ENCODE measurements at regions not wholly inside any gene's neighbourhood (a gene's known extent, or its start where the extent isn't known, plus 50 kb on each side); places are given as distances from the start of the nearest gene placed in this dataset.

DNA sequence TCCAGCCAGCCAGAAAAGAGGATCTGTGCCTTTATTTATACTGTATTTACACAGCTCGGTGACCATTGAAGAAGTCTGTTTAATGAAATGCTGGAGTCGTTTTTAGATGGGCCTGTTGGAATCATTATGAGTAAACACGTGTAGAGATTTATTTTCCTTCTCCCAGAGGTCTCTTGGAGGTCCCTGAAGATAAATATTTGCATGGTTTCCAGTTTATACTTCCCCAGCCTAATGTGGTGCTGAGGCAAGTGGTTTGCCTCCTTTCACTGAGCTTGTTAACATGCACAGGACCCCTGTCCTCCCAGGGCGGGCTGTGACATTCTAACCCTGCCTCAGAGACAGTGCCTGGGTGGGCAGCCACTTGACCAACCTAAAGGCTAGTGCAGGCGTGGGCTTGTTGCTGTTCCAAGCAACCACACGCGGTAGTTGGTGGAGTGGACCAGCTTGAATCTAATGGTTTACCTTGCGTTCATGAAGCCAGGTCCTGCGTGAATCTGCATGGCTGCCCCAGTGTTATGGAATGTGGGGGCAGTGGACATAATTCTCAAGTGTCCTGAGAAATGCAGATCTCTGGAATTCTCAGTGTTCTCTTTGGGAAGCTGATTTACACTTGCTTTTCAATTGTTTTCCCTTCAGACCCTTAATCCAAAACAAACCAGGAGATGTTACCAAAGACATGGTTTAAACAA lies 130.2 kb upstream of the DLX2 start:
- no peak for DNase-seq

DNA sequence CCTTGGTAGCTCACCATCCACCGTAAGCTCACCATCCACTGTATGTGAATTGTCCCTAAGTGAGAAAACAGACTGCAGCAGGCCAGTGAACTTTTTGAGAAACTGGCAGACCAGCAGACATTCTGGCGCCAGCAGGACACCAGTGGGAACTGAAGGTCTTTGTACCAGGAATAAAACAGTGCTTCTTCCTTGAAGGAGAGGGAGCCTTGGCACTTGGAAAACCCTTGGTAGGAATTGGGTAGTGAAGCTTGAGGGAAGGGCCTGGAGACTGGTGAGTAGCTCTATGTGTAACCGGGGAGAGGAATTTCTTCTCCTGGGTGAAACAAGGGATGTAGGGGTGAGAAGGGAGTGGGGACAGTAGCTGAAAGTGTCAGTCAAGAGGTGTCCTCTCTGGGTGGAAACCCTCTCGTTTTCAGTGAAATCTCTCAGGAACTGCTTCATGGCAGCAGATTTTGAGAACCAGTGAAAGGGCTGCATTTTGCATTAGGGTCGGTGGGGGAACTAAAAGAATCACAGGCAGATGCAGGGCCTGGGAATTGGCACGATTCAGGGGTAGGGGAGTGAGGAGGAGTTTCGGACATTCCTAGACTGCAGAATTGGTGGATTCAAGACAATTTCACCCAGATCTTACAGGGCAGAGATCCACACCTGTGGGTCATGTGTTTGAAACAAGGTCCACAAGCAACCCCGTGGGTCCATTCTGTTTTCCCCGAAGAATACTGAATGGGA lies 131.5 kb upstream of the DLX2 start:
- DNase-seq, result no peak

DNA sequence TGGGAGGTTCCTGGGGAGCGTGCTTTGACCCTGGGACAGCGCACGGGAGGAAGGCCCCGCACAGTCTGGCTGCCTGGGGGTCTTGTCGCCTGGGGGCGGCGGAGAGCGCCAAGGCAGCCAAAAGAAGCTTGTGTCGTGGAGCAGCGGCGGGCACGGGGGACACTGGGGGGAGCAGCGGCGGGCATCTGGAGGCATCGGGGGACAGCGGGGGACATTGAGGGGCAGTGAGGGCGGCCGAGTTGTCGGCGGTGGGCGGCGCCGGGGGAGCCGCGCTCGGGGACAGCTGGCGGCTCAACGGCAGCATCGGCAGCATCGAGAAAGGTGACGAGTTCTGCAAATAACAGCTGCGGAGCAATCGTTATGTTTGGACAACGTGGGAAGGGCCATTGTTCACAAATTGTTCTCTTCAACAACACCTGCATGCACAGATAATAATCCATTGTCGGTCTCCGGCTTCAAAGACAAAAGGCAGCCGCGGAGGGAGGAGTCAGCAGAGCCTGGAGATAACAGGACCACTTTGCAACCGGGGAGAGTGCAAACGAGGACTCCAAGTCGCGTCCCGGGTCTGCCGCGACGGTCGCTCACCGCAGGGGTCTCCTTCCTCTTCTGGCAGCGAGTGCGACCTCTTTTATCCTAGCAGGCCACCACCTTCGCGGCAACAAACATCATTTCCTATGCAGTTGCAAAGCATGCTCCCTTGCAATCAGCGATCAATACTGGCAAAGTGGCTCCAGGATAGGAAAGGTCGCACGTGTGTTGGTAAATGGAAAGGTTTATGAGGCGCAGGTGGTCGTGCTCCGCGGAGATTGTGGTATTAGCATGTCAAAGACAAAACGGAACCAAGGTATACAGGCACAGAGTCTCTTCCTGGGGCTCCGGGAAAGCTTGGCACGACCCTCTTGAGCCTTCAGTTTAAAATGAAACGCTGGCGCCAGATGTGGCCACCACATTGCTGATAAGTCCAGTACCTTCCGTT lies 132.3 kb upstream of the DLX2 start:
- no peak for DNase-seq

DNA sequence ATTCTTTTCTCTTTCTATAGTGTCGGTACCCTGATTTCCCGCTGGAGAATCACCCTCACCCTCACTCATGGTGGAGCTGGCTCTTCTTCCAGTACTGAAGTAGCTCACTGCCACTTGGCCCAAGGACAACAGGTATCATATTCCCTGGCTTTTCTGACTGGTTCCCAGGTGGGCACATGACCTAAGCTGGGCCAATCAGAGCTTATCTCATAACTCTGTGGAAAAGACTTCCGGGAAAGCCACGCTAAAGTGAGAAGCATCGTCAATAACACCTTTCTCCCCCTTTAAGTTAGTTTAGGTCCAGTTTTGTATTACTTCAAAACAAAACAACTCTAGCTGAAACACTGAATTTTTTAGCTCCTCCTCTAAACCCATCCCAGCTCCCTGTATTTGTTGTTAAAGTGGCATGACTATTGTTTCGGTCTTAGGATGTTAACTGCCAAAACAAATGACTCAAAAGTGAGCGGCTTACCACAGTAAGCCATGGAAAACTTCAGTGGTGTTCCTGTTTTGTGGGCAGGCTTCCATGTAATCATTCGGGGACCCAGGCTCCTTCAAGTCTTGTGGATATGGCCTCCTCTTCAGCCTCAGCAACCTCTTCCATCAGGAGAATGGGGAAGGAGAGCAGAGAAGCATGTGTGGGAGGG lies 137.4 kb upstream of the DLX2 start:
- DNase-seq, result no peak

DNA sequence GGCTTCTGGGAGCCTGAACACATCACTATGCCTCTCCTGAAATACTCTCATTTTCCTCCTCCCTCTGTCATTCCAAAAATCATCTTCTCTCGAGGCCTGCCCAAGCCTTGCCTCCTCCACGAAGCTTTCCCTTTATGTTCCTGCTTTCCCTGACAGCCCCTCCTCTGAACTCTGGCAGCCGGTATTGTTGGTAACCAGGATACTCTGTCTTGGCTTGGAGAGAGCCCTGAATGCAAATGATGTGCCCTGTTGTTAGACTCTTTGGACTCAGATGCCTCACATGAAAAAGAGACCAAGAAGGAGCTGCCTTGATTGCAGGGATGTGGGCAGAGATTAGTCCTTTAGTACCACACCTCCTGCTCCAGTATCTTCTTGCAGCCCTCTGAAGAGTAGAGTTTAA lies 138.5 kb upstream of the DLX2 start:
- DNase-seq, result no peak

DNA sequence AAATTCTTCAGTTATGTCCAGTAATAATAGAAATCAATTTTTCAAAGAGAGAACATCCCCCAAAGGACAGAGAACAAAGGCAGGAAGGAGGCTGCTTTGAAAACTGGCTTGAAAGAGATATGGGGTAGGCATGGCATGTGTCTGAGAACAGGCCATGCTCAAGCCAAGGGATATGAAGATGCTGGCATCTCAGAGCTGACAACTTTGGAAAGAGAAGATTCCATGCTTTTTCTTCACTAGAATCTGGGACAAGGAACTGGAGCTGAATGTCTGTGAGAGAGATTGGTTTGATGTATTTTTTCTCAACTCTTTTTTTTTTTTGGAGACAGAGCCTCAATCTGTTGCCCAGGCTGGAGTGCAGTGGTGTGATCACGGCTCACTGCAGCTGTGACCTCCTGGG lies 139.8 kb upstream of the DLX2 start:
- no peak for DNase-seq

DNA sequence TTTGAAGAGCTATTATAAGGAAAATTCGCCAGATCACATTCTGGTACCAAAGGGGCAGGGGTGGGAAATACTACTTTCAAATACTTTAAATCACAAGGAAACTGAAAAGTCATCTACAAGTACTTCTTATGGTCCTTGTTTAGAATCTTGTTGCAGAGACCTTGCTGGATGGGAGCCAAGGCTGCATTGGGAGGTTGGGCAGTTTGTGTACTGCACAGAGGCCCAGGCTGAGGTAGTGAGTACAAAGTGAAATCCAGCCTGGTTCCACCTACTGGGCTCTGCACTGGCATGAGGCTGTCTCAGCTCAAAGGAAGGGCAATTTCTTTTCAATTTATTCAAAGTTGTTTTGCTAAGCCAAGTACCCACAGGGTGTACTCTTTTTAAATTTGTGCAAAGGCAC lies 140.3 kb upstream of the DLX2 start:
- DNase-seq, result no peak

DNA sequence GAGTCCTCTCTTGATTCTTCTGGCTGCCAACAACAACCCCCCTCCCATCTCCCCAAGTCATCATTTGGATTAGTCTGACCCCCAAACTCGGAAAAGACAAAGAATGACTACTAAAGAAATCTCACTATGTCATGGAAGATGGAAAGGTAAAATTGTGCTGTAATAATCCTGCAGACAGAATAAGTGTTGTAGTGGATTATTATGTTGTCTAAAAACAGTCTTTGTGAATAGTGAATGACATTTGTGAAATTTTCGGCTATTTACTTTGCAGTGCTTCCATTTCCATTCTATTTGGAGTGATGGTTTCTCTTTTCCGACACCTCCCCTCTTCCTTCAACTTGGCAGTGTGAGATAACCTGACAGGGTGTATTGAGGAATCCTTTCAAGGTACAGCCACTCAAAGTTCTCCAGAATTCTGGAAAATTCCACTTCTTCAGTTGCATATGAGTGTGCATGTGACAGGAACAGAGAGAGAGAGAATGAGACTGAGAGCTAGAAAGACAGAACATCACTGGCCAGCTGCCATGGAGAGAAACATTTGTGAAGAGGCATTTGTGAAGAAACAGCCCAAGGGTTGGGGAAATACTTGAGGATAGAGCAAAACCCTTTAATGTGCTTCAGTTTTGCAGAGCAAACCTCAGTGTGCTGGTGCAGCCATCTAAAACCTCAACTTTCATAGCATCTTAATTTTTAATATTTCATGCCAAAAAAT lies 141.9 kb upstream of the DLX2 start:
- DNase-seq, result no peak

DNA sequence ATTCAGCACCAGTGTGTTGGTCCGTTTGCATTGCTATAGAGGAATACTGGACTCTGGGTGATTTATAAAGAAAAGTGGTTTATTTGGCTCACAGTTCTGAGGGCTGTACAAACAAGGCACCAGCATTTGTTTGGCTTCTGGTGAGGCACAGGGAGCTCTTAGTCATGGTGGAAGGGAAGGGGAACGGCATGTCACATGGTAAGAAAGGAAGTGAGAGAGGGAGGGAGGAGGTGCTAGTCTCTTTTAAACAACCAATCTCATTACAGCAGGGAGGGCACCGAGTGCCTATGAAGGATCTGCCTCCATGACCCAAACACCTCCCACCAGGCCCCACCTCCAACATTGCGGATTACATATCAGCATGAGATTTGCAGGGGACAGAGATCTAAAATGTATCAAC lies 143.9 kb upstream of the DLX2 start:
- DNase-seq, result no peak

DNA sequence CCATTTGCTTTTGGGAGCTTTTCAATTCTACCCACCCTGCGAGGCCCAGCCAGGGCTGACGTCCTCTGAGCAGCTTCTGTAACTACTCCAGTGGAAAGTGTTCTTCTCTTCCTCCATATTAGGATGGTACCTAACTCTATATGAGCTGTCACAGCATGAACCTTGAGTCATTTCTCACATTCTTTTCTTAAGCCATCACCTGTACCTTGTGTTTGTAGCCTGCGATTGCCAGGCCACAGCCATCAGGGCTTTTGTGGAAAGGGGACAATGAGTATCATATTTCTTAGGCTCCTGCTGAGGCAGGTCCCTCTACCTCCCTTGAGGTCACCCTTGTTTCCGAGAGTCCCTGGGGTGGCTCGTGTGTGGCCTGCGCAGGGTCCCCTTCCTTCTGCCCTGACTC lies 144.5 kb upstream of the DLX2 start:
- DNase-seq, result no peak

DNA sequence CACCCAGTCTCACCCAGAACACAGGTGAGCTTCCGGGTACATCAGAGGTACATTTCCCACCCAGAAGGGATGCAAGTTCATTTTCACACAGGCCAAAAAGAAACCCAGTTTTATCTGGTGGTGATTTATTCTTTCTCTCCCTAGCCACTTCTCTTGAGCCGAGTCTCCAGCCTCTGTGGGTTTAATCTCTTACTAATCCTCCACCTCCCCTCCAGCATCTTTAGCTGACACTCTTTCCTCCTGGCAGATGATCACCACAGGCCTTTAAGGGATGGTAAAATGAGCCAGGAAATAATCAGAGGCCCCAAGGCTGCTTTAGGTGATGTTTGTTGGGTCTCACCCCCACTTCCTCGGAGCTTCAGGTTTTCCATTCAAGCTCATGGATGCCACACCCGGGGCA lies 145.7 kb upstream of the DLX2 start:
- DNase-seq, result no peak

DNA sequence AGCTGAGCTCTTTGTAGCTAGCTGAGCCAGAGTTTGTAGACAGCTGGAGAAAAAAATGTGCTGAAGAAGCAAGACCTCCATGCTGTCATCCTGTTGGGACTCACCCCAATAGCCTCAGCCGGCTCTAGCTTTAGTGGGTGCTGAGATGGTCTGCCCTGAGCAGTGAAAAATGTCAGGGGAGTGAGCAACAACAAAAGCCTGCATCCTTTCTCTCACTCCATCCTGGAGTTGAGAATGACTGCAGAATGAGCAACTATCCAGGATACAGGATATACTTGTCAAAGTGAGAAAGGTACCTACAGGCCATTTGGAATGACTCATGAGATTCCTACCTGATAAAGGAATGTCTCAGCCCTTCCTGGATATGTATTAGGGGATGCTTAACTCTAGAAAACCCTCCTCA lies 146.1 kb upstream of the DLX2 start:
- DNase-seq, result no peak

DNA sequence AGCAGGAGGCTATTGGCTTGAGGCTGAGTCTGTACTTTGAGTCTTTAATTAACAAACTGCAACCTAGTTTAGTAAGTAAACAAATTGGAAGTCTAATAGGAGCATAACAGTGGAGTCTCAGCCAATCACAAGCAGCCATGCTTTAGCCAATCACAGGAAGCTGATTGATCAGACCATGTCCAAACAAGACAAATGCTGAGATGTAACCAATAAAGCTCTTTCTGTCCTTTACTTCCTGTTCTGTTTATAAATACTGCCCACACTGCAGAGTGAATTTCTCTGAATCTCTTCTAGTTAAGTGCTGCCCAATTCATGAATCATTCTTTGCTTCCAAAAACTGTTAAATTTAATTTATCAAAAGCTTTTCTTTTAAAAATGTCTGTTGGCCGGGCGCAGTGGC lies 146.6 kb upstream of the DLX2 start:
- DNase-seq, result no peak

DNA sequence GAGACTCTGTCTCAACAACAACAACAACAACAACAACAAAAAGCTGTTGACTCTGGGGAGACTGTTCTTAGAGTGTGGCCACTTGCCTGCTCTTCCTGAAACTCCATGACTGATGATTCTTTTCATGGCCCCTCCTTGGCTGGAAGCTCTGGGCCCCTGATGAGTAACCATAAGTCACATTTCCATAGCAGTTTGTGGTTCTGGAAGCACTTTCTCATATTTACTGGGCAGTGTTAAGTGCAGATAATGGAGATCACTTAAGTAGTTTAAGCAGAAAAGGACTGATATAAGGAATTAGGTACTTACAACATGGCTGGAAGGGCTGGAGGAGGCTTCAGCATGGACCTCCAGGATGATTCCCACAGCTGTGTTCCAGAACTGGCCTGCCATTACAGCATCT lies 147.3 kb upstream of the DLX2 start:
- DNase-seq, result no peak

DNA sequence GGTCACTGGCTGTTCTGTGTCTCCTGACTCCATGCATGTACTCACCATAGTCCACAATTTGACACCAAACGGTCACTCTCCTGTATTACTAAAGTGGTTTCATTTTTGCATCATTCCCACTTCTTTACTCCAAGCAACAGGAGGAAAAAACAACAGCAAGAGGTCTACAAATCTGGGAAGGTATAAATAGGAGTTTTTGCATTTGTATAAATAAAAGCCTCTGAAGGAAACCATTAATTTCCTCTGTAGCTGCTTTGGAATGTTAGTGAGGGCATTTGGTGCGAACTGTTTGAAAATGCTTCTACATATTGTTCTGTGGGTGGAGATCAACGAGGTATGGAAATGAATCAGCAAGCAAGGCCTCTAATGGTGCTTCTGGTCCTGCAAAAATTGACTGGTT lies 148.5 kb upstream of the DLX2 start:
- no peak for DNase-seq

DNA sequence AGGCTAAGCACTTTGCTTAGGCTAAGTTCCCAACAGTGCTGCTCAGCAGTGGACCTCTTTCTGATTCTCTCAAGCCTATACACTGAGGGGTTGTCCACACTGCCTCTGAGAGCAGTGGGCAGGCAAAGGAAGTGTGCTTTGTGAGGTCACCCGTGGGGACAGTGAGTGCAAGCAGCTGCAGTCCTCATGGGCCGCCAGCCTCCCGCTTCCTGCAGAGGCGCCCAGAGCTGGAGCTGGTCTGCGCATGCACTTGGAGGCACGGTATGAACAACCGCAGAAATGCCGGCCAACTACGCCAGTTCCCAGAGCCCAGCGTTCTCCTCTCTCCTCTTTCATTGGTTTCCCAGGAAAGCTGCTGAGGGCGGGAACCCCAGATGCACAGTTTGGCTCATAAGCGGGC lies 149.5 kb upstream of the DLX2 start:
- no peak for DNase-seq

DNA sequence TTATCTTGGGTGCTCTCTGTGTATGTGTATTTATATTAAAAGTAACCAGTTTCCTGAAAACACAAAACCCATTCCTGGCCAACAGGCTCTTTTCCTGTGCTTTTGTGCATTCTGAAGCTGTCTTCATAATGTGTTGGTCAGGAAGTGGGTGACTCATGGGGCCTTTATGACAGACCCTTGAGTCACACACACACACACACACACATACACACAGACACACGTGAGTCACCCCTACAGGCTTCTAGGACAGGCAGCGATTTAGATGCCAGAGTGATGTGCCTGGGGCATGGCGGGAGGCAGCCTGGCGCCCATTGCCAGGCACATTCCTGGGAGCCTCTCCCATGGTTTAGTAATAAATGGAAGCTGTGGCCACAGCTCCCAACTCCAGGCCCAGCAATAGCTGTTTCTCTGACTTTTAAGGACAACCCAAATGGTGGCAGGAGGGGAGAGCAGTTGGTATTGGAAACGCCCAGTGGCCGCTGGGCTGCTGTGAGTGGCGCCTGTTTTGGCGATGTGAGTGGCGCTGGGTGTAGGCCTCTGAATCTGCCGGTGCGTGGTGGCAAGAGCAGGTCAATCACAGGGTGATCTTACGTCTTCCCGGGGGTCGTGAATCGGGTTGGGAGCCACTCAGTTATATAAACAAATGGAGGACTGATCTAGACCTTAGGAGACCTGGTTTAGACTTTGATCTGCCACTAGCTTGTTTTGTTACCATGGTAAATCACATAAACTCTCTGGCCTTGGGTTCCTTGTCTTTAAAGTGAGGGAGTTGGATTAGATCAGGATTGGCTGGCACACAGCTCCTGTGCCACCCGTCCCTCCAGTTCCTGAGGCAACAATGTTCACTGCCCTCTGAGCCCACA lies 150.7 kb upstream of the DLX2 start:
- DNase-seq, result no peak

DNA sequence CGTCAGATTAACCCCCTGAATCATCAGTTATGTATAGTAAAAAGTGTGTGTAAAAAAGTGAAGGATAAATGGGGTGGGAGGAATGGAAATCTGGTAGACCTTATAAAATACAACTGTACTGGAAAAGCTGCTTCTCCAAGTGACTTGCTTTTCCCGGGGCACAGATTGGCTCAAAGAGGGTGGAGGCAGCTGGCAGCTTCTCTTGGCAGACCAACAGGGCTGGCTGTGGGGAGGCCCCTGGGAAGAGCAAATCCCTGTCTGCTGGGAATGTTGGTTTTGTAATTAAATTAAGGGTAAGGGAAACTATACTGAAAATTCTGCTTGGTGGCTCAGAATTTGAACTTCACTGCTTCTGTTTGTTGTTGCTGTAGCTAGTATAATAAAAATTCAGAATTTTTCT lies 154.2 kb upstream of the DLX2 start:
- DNase-seq, result no peak

DNA sequence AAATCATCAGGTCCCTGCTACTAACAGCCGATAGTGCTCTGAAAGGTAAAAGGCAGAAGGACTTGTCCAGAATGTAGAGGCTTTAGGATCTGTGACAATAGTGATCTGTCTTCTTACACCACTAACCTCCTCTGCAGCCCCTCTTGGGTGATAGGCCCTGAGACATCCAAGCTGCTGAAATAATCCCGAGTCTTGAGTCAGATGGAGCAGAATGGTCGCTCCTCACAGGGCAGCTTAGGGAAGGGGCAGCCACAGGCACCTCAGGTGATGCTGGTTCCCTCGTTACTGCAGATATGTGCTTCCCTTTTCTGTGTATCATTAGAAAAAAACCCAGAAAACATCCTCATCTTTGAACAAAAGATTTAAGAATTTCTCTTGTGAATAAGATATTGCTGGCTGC lies 157.1 kb upstream of the DLX2 start:
- DNase-seq, result no peak

DNA sequence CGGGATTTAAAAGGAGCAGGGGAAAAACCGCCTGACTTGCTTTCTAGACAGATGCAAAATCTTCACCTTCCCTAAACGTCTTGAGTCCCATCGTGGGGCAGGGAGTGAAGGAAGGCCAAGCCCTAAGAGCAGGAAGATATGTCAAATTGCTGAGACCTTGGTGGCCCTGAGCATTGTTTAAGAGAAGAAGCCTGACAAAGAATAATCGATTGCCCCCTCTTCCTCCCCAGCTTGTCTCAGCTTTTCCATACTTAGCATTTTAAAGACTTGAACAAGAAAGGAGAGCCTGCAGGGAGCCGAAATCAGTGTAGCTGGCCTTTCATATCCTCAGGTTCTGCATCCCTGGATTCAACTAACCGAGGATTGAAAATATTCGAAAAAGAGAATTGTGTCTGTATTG lies 157.6 kb upstream of the DLX2 start:
- no peak for DNase-seq

DNA sequence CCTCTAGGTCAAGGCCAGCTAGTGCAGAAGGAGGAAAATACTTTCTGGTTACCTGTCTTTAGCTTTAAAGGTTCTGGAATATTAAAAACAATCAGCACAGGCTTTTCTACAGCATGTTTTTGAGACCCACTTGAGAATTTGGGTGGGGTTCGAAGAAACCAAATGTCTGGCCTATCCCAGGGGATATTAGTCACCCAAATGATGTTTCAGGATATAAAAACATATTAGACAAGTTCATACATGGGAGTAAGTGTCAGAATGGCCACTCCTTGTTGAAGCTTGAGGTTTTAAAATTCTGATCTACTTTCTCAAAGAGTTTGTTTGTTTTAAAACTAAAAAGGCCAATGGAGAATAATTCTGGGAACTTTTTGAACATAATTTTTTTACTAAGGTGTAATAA lies 158.6 kb upstream of the DLX2 start:
- no peak for DNase-seq

Measured in hindlimb muscle (tissue), 1 donor.